NCI-H1694 (cell line): ENCODE measurements at regions not wholly inside any gene's neighbourhood (a gene's known extent, or its start where the extent isn't known, plus 50 kb on each side); places are given as distances from the start of the nearest gene placed in this dataset.
"Not testable (repeated sequence)": the region's sequence is repeated elsewhere in the genome, so short reads cannot be mapped to it uniquely, and the experiment has no call there.

Experiments used
- DNase-seq: peaks from one replicate; lab custom pipeline; 2025; lab: John Stamatoyannopoulos, UW

DNA sequence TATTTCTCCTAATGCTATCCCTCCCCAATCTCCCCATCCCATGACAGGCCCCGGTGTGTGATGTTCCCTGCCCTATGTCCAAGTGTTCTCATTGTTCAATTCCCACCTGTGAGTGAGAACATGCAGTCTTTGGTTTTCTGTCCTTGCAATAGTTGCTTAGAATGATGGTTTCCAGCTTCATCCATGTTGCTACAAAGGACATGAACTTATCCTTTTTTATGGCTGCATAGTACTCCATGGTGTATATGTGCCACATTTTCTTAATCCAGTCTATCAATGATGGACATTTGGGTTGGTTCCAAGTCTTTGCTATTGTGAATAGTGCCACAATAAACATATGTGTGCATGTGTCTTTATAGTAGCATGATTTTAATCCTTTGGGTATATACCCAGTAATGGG, 51.3 kb upstream of the RIOK2 start:
- DNase-seq: not testable (repeated sequence)

GRCh38 chr5:97242341-97242740, 59.3 kb upstream of the RIOK2 start:
- no peak for DNase-seq

- DNase-seq: no peak
Observed at GRCh38 chr5:97243353-97243752, 60.3 kb upstream of the RIOK2 start.

GRCh38 chr5:97245386-97245785, 62.3 kb upstream of the RIOK2 start:
- DNase-seq: no peak

- DNase-seq: no peak
Observed at GRCh38 chr5:97250113-97250512, 67.1 kb upstream of the RIOK2 start.

DNA sequence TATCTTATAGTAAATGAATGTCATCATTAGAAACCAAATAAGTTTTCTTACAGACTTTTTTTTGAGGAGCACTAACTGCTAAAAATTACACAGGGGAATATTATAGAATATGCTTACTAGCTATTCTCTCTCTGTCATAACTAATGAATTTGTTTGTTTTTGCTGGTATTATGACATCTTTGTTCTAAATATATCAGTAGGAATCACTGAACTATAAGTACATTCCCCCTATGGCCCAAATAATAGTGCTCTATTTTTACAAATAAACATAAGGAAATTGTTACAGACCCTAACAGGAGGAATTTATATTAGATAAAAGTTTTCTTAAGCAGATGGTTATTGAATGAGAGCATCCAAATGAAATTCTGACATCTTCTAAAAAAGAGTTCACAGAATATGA, 83.0 kb upstream of the RIOK2 start:
- no peak for DNase-seq

- DNase-seq: no peak
Observed at GRCh38 chr5:97266576-97266975, 83.5 kb upstream of the RIOK2 start.

GRCh38 chr5:97267767-97268166, 84.7 kb upstream of the RIOK2 start:
- no peak for DNase-seq

- no peak for DNase-seq
Observed at GRCh38 chr5:97276474-97277120, 93.5 kb upstream of the RIOK2 start.

GRCh38 chr5:97281257-97281656, 98.2 kb upstream of the RIOK2 start:
- DNase-seq: no peak

- DNase-seq: peak; percentile 48
Observed at GRCh38 chr5:97297063-97297703, 114.1 kb upstream of the RIOK2 start.

DNA sequence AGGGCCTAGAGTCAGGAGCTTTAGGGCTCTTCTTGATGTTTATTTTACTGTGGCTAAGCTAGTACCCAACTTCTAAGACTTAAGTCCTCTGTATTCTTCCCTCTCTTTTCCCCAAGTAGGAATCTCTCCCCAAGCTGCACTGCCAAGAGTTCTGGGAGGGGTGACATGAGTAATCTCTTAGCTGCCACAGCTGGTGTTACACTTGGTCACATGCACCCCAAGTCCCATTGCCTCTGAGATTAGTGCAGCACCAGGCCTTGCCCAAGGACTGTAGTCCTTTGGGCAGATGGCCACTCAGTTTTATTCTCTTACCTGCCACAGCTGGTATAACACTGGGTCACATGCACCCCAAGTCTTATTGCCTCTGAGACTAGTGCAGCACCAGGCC, 114.7 kb upstream of the RIOK2 start:
- no peak for DNase-seq

DNA sequence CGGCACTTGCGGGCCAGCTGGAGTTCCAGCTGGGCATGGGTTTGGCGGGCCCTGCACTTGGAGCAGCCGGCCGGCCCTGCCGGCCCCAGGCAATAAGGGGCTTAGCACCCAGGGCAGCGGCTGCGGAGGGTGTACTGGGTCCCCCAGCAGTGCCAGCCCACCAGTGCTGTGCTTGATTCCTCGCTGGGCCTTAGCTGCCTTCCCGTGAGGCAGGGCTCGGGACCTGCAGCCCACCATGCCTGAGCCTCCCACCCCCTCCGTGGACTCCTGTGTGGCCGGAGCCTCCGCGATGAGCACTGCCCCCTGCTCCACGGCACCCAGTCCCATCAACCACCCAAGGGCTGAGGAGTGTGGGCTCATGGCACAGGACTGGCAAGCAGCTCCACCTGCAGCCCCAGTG, 118.1 kb upstream of the RIOK2 start:
- not testable (repeated sequence) for DNase-seq

DNA sequence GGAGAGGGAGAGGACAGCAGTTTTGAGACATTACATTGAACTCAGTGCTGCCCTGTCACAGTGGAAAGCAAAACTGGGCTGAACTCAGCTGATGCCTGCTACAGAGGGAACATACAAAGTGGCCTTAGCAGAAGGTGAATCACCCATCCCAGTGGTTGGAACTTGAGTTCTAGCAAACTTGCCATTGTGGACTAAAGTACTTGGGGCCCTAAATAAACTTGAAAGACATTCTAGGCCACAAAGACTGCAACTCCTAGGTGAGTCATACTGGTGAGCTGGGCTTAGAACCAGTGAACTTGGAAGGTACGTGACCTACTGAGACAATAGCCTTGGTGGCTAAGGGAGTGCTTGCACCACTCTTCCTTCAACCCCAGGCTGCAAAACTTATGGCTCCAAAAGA, 155.7 kb upstream of the RIOK2 start:
- no peak for DNase-seq

GRCh38 chr5:97355775-97356174, 172.7 kb upstream of the RIOK2 start:
- no peak for DNase-seq

DNA sequence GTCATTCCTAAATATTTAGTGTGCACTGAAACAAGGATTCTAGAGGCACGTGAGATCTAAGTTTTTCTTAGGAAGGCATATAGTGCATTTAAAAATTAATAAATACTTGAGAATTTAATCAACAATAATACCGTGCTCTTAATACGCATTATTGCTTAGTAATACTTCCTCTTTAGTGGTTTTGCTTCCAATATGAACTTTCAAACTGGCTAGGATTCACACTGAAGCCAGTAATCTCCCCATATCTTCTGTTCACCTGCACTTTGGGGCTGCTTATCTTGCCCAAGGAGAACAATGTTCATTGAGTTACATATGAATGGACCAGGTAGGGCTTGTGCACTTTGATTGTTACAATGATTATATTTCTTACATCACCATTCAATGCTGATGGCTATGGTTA, 180.5 kb upstream of the RIOK2 start:
- no peak for DNase-seq

DNA sequence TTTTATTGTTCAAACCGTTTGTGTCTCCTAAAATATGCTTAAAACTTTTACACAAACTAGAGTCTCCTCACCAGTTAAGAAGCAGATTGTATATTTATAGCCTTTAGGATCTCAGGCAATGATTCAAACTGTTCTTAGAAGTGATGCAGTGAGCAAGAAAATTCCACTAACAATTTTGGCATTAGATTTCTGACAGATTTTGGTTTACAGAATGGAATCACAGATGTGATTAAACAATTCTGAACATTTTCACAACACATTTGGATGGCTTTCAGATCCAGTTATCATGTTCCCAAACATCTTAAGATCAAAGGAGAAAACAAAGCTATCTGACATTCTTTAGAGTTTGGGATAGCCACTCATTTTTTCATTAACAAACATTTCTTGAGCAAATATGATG, 181.7 kb upstream of the RIOK2 start:
- DNase-seq: no peak

- no peak for DNase-seq
Observed at GRCh38 chr5:97365163-97365845, 182.3 kb upstream of the RIOK2 start.

DNA sequence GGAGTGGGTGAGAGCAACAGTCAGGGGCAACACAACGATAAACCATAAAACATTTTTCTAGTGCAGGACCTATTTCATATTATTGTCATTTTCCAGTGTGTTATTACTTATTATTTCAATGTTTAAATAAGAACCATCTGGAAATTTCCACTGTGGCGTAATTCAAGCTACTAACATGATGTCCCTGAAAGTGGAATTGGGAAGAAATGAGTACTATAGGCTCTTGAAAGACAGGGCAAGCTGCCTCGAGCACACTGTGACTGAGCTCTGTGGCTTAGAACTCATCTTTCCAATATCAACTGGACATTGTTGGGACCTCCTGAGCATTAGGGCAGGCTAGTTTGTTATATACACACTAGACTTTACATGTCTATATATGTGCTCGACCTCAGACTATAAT, 182.9 kb upstream of the RIOK2 start:
- no peak for DNase-seq

DNA sequence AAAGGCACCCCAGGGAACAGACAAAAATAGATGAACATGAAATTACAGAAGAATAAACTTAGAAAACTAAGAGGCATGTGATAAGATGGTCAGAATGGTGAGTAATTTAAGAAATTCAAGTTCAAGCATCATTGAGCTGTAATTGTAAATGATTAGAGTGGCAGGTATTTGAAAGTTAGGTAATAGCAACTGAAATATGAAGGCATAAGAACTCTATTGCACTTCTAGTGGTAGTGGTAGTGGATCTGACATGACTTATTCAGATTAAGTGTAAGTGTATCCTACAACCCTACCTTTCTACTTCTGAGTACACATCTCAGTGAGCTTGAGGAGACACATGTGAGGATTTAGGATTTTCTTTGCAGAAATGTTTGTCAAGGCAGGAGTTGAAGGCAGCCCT, 192.9 kb upstream of the RIOK2 start:
- no peak for DNase-seq

DNA sequence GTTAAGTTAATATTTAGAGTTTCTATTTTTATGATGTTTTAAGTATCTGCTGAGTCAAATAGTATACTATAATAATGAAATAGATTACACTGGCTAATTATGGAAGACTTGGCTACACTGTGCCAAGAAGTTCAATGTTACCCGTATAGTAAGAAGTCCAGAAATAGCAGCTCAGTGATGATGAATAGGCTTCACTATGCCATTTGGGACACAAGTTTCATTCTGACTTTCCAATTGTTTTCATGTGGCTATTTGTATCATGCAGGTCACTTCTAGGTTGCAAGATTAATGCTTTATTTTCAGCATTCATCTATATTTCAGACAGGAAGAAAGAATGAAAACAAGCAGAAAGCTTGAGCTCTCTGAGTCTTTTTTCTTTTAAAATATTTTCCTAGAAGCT, 194.5 kb upstream of the RIOK2 start:
- no peak for DNase-seq

GRCh38 chr5:97383996-97384395, 200.9 kb upstream of the RIOK2 start:
- DNase-seq: no peak

DNA sequence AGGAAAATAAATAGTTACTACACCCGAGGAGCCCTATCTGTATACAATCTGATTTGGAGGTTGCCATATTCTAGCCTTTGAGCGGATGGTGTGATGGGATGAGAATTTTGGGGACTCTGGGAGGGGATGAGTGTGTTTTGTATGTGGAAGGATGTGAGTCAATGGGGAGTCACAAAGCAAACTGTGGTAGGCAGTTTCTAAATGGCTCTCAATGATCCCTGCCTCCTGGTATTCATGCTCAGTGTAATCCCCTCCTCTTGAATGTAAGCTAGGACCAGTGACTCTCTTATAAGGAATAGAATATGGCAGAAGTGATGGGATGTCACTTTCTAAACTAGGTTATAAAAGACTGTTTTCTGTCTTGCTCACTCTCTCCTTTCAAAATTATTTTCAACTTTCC, 205.7 kb upstream of the RIOK2 start:
- no peak for DNase-seq

GRCh38 chr5:97400537-97400936, 217.5 kb upstream of the RIOK2 start:
- DNase-seq: no peak
